A549 (cell line): ENCODE measurements at regions not wholly inside any gene's neighbourhood (a gene's known extent, or its start where the extent isn't known, plus 50 kb on each side); places are given as distances from the start of the nearest gene placed in this dataset.

Source experiments
- CTCF ChIP-seq: fragments of >200 bp; sonication (Bioruptor Twin); formaldehyde crosslinking; IDR thresholded peaks from 3 replicates; pipeline ENCODE4 v1.5.1; 2016
- EHF ChIP-seq: fragments of 250-450 bp; sonication (Bioruptor Pico); IDR thresholded peaks from 2 replicates; pipeline ENCODE4 v1.5.0; 2020; ENCODE audit warnings: mild to moderate bottlenecking
- ELK1 ChIP-seq: fragments of 150-350 bp; IDR thresholded peaks from 2 replicates; pipeline ENCODE4 v1.6.1; 2014; ENCODE audit warnings: low read depth, mild to moderate bottlenecking, low read length
- EP300 ChIP-seq, 2 experiments: fragments of >200 bp; sonication (Bioruptor Twin); formaldehyde crosslinking; IDR thresholded peaks; 2 replicates in 1 of 2; 3 replicates in 1 of 2; pipeline ENCODE4 v1.6.1; 2016 to 2017
- KDM5A ChIP-seq: fragments of 200-600 bp; sonication (generic); IDR thresholded peaks from 2 replicates; pipeline ENCODE4 v1.6.1; 2016; ENCODE audit warnings: antibody characterized with exemption, mild to moderate bottlenecking
- MAZ ChIP-seq: fragments of 150-350 bp; IDR thresholded peaks from 2 replicates; pipeline ENCODE4 v1.6.1; 2014; ENCODE audit warnings: antibody characterized with exemption, low read depth, low read length, borderline replicate concordance
- POLR2A ChIP-seq: IDR thresholded peaks from 2 replicates; pipeline ENCODE4 v1.6.1; 2012; ENCODE audit warnings: mild to moderate bottlenecking, low read length
- RAD21 ChIP-seq, 2 experiments: fragments of >200 bp in 1 of 2; sonication (Bioruptor Twin) in 1 of 2; formaldehyde crosslinking in 1 of 2; IDR thresholded peaks in 1 of 2; conservative IDR thresholded peaks in 1 of 2; 2 replicates in 1 of 2; 3 replicates in 1 of 2; pipeline ENCODE4 v1.6.1; 2012 to 2018; ENCODE audit warnings: inconsistent platforms in 1 of 2
- REST ChIP-seq: fragments of 200-600 bp; sonication (generic); IDR thresholded peaks from 2 replicates; pipeline ENCODE4 v1.6.1; 2016; ENCODE audit warnings: antibody characterized with exemption, mild to moderate bottlenecking, moderate library complexity
- USF2 ChIP-seq: fragments of 450-650 bp; IDR thresholded peaks from 2 replicates; pipeline ENCODE4 v1.6.1; 2014; ENCODE audit warnings: antibody characterized with exemption

- TF ChIP-seq ELK1 = no peak
- no peak for TF ChIP-seq CTCF
- TF ChIP-seq USF2 = no peak
- no peak for TF ChIP-seq RAD21 (conservative IDR thresholded peaks at IDR 0.05 in 1 of 2, IDR thresholded peaks at IDR 0.05 in 1 of 2)
- no peak for TF ChIP-seq KDM5A
- no peak for TF ChIP-seq POLR2A
- no peak for TF ChIP-seq EP300 (IDR thresholded peaks at IDR 0.05)
- TF ChIP-seq REST = no peak
- no peak for TF ChIP-seq MAZ
- no peak for TF ChIP-seq EHF
These were observed 190.2 kb upstream of the POF1B start for GRCh38 chrX:85569686-85570085.
